Astrocyte of the cerebellum (primary cell): ENCODE measurements at regions not wholly inside any gene's neighbourhood (a gene's known extent, or its start where the extent isn't known, plus 50 kb on each side); places are given as distances from the start of the nearest gene placed in this dataset.
"Not testable (repeated sequence)": the region's sequence is repeated elsewhere in the genome, so short reads cannot be mapped to it uniquely, and the experiment has no call there.

Experiments used
- DNase-seq: peaks from one replicate; pipeline ENCODE4 v3.0.0-alpha.2; 2011; ENCODE audit warnings: low read depth
- H3K4me3 ChIP-seq: 2 replicates; pipeline ENCODE4 v1.5.1; 2011; ENCODE audit warnings: mild to moderate bottlenecking, low read depth, low read length, moderate library complexity
- in situ Hi-C: cut with HindIII; loops from 2 replicates; pipeline ENCODE4 v1.10.0; 2017; ENCODE audit warnings: low sequenced_read_pairs
- TF ChIP-seq, protein P1 (sequence below): IDR thresholded peaks from 2 replicates; pipeline ENCODE4 v1.5.1; 2012; ENCODE audit warnings: low read length, low read depth, moderate library complexity, mild to moderate bottlenecking; ENCODE audit errors: missing control alignments

DNA sequence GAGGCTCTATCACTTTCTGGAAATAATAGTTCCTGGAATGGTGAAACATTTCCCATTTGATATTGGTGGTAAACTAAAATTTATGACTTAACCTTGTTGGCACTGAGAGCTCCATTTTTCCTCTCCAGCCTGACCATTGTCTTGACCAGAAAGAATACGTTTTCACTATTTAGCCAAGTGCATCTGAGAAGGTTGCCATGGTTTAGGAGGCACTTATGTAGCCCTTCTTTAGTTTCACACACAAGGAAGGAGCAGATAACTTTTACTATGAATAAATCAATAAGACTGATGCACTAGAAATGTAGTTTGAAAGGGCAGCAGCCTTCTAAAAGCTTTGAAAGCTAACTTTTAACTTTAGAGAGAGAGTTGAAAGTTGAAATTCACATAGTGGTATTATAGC, 1045.5 kb upstream of the CDH6 start:
- no peak for DNase-seq
- in situ Hi-C loops = no loop called here
- no peak overlapping the region for H3K4me3 ChIP-seq
- TF ChIP-seq, protein P1, sequence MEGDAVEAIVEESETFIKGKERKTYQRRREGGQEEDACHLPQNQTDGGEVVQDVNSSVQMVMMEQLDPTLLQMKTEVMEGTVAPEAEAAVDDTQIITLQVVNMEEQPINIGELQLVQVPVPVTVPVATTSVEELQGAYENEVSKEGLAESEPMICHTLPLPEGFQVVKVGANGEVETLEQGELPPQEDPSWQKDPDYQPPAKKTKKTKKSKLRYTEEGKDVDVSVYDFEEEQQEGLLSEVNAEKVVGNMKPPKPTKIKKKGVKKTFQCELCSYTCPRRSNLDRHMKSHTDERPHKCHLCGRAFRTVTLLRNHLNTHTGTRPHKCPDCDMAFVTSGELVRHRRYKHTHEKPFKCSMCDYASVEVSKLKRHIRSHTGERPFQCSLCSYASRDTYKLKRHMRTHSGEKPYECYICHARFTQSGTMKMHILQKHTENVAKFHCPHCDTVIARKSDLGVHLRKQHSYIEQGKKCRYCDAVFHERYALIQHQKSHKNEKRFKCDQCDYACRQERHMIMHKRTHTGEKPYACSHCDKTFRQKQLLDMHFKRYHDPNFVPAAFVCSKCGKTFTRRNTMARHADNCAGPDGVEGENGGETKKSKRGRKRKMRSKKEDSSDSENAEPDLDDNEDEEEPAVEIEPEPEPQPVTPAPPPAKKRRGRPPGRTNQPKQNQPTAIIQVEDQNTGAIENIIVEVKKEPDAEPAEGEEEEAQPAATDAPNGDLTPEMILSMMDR = no peak

DNA sequence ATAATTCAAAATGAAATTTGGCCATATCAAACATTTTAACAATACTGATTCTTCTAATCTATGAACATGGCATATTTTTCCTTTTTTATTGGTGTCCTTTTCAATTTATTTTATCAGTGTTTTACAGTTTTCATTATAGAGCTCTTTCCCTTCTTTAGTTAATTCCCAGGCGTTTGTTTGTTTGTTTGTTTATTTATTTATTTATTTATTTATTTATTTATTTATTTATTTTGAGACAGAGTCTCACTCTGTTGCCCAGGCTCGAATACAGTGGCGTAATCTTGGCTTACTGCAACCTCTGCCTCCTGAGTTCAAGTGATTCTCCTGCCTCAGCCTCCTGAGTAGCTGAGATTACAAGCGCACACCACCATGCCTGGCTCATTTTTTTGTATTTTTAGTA, 1049.4 kb upstream of the CDH6 start:
- H3K4me3 ChIP-seq, in situ Hi-C loops, DNase-seq: not testable (repeated sequence)

DNA sequence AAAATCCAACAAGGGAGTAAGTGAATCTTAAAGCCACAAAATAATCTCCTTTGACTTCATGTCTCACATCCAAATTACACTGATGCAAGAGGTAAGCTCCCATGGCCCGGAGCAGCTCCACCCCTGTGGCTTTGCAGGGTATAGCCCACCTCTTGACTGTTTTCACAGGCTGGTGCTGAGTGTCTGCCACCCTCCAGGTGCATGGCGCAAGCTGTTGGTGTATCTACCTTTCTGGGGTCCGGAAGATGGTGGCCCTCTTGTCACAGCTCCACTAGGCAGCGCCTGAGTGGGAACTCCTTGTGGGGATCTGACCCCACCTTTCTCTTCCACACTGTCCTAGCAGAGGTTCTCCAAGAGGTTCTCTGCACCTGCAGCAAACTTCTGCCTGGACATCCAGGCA, 1051.1 kb upstream of the CDH6 start:
- TF ChIP-seq, protein P1 = no peak
- in situ Hi-C loops = no loop called here
- H3K4me3 ChIP-seq = no peak overlapping the region
- no peak for DNase-seq

DNA sequence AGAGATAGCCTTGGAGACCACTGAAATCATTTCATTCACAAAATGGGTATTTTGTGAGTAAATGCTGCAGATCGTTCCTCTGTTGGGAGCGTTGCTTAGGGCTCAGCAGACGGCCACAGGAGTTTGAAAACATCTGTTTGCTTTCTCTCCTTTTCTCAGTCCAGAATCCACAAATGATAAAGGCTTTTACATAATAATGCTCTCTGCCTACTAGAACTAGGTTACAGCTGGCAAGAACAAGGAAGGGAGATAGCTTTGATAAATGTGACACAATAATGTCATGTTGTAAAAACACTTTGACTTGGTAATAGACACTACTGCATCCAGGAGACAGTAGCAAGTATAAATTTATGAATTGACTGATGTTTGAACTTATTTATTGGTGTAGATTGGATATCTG, 1072.4 kb upstream of the CDH6 start:
- TF ChIP-seq, protein P1 = no peak
- no peak for DNase-seq
- in situ Hi-C loops = no loop called here
- no peak overlapping the region for H3K4me3 ChIP-seq

DNA sequence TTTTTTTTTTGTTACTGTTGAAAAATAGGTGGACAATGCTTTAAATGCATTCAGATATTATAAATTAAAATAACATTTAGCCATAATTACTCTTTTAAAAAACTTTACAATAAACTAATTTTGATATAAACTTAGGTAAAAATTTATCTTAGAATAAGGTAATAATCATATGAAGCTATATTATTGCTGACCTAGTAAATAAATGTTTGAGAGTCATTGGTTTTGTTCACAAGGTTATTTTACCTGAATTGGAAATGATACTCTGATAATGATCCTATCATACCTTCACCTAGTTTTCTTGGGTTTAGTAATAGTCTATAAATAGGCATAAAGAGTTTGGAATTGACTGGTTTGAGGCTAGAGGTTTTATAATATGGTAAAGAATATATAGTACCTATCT, 1076.4 kb upstream of the CDH6 start:
- no peak overlapping the region for H3K4me3 ChIP-seq
- TF ChIP-seq, protein P1 = no peak
- in situ Hi-C loops = no loop called here
- no peak for DNase-seq

DNA sequence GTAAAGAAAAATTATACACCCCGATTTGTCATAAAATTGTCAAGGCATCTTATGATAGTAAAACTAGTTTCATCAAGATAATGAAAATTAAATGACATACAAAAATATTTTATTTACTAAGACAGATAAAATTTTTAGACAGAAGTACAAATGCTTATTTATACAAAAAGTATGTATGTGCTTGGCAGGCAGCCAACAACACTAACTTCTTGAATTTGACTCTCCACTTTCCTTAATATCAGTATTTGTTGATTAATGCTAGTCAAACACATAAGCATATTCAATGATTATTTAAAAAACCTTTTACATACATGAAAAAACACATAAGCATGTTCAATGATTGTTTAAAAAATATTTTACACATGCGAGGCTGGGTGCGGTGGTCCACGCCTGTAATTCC, 1079.9 kb upstream of the CDH6 start:
- TF ChIP-seq, protein P1 = no peak
- no peak overlapping the region for H3K4me3 ChIP-seq
- in situ Hi-C loops = no loop called here
- DNase-seq = no peak

DNA sequence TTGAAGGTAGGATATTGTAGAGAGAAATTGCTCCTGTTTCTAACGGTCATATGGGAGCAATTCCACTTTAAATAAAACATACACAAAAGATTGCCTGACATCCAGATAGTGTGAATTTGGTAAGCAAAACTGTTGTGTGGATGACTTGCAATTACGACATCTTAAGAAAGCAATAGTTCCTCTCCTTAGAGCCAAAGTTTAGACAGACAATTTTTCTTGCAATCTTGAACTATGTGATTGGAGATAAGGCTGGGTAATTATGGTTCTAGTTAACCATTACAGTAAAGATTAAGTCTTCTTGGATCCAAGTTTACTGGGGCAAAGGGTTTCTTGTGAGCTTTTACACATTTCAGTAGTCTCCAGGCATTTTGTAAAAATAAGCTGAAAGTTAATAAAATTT, 1080.6 kb upstream of the CDH6 start:
- DNase-seq = no peak

More for the DNA sequence above, 1080.6 kb upstream of the CDH6 start:
- TF ChIP-seq, protein P1 = no peak
- in situ Hi-C loops = no loop called here
- no peak overlapping the region for H3K4me3 ChIP-seq
